ENCODE measurements at regions not wholly inside any gene's neighbourhood (a gene's known extent, or its start where the extent isn't known, plus 50 kb on each side); places are given as distances from the start of the nearest gene placed in this dataset.

GRCh38 chr11:22491555-22492225 lies 133.9 kb downstream of the FANCF start:
- Histone ChIP-seq H3K36me3 (replicated peaks in 1 of 2; ENCODE audit: control insufficient read depth in 1 of 2, insufficient read depth in 2 of 2, low read length in 1 of 2) (no peaks in the 10 kb centered on the region), H3K79me2 (ENCODE audit: insufficient read depth) (no peaks in the 10 kb centered on the region), H3K4me2 (peak overlapping the region; percentile 78), H3K9ac (no peak overlapping the region), H3K27ac (ENCODE audit: low read depth in 2 of 2, low read length in 1 of 2) (peak overlapping the region in 1 of 2 experiments; percentile 53; a peak in 2 of 4 replicates), H3F3A (replicated peaks; ENCODE audit: insufficient read depth) (no peaks in the 10 kb centered on the region), H4K20me1 (ENCODE audit: insufficient read depth) (no peaks in the 10 kb centered on the region), H3K27me3 (ENCODE audit: insufficient read depth) (no peaks in the 10 kb centered on the region), H2AFZ (ENCODE audit: low read depth) (0 out of 2 replicates have a peak overlapping the region, but pooled peaks have one; percentile 34), H3K4me1 (ENCODE audit: control insufficient read depth in 1 of 2, insufficient read depth in 2 of 2, low read depth in 1 of 2, low read length in 1 of 2) (peaks cover 0 to 6% of the 10 kb centered on the region in 2 experiments; a peak in 2 of 4 replicates), H3K4me3 (ENCODE audit: low read depth in 2 of 2, low read length in 1 of 2) (peak overlapping the region; percentile 30 to 32; a peak in 3 of 4 replicates), H3K9me2 (no peaks in the 10 kb centered on the region), H3K9me3 (no peaks in the 10 kb centered on the region)
- peak; percentile 69 for DNase-seq
- TF ChIP-seq, protein P1, sequence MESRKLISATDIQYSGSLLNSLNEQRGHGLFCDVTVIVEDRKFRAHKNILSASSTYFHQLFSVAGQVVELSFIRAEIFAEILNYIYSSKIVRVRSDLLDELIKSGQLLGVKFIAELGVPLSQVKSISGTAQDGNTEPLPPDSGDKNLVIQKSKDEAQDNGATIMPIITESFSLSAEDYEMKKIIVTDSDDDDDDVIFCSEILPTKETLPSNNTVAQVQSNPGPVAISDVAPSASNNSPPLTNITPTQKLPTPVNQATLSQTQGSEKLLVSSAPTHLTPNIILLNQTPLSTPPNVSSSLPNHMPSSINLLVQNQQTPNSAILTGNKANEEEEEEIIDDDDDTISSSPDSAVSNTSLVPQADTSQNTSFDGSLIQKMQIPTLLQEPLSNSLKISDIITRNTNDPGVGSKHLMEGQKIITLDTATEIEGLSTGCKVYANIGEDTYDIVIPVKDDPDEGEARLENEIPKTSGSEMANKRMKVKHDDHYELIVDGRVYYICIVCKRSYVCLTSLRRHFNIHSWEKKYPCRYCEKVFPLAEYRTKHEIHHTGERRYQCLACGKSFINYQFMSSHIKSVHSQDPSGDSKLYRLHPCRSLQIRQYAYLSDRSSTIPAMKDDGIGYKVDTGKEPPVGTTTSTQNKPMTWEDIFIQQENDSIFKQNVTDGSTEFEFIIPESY (IDR thresholded peaks at IDR 0.05; ENCODE audit: borderline replicate concordance, low read depth), result no peak
- TF ChIP-seq TAF1 (IDR thresholded peaks at IDR 0.05; ENCODE audit: borderline replicate concordance, low read depth, low read length) (no peak), TCF12 (IDR thresholded peaks at IDR 0.05) (peak; percentile 74), EZH2phosphoT487 (IDR thresholded peaks at IDR 0.05; ENCODE audit: borderline replicate concordance, low read depth) (no peak), CTCF (IDR thresholded peaks at IDR 0.05) (no peak), EP300 (IDR thresholded peaks at IDR 0.05; ENCODE audit: borderline replicate concordance in 1 of 2, low read depth in 1 of 2, low read length in 1 of 2) (0 out of 4 replicates have a peak, but pooled peaks of 1 of the 2 experiments have one; percentile 32), IRF3 (IDR thresholded peaks at IDR 0.05; ENCODE audit: low read depth, low read length) (no peak), RXRA (IDR thresholded peaks at IDR 0.05; ENCODE audit: borderline replicate concordance, low read depth) (no peak), FOSL2 (IDR thresholded peaks at IDR 0.05; ENCODE audit: borderline replicate concordance, low read depth) (no peak), ELF1 (IDR thresholded peaks at IDR 0.05) (no peak), MEF2A (IDR thresholded peaks at IDR 0.05; ENCODE audit: borderline replicate concordance, low read depth) (no peak), CHD2 (IDR thresholded peaks at IDR 0.05; ENCODE audit: low read length, partially characterized antibody) (peak; percentile 72), RCOR1 (IDR thresholded peaks at IDR 0.05; ENCODE audit: low read length) (peak; percentile 95), MXI1 (IDR thresholded peaks at IDR 0.05; ENCODE audit: low read depth, low read length) (no peak)
- TF ChIP-seq, protein P2, sequence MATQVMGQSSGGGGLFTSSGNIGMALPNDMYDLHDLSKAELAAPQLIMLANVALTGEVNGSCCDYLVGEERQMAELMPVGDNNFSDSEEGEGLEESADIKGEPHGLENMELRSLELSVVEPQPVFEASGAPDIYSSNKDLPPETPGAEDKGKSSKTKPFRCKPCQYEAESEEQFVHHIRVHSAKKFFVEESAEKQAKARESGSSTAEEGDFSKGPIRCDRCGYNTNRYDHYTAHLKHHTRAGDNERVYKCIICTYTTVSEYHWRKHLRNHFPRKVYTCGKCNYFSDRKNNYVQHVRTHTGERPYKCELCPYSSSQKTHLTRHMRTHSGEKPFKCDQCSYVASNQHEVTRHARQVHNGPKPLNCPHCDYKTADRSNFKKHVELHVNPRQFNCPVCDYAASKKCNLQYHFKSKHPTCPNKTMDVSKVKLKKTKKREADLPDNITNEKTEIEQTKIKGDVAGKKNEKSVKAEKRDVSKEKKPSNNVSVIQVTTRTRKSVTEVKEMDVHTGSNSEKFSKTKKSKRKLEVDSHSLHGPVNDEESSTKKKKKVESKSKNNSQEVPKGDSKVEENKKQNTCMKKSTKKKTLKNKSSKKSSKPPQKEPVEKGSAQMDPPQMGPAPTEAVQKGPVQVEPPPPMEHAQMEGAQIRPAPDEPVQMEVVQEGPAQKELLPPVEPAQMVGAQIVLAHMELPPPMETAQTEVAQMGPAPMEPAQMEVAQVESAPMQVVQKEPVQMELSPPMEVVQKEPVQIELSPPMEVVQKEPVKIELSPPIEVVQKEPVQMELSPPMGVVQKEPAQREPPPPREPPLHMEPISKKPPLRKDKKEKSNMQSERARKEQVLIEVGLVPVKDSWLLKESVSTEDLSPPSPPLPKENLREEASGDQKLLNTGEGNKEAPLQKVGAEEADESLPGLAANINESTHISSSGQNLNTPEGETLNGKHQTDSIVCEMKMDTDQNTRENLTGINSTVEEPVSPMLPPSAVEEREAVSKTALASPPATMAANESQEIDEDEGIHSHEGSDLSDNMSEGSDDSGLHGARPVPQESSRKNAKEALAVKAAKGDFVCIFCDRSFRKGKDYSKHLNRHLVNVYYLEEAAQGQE (IDR thresholded peaks at IDR 0.05; ENCODE audit: low read depth, low read length), result no peak
- 7% methylated on average over 16 of the region's 16 CpGs for WGBS (ENCODE audit: low lambda C conversion rate)
- POLR2A ChIA-PET, result interaction anchor here (0.6 kb wide), 1 partner anchor 23 kb away, joined by 3 read pairs; no protein-coding TSS in a partner anchor
- CTCF ChIA-PET, result interaction anchor here (1.6 kb wide), 1 partner anchor 296 kb away, joined by 5 read pairs; no protein-coding TSS in a partner anchor

All from SK-N-SH (cell line).